Ishikawa (cell line): ENCODE measurements at regions not wholly inside any gene's neighbourhood (a gene's known extent, or its start where the extent isn't known, plus 50 kb on each side); places are given as distances from the start of the nearest gene placed in this dataset.

Experiments used
- CEBPB ChIP-seq: IDR thresholded peaks from 2 replicates; pipeline ENCODE4 v1.6.1; 2012
- EP300 ChIP-seq: IDR thresholded peaks from 2 replicates; pipeline ENCODE4 v1.6.1; 2012; ENCODE audit warnings: borderline replicate concordance
- FOXM1 ChIP-seq: IDR thresholded peaks from 2 replicates; pipeline ENCODE4 v1.6.1; 2012; ENCODE audit warnings: low read depth, borderline replicate concordance
- MAX ChIP-seq: IDR thresholded peaks from 2 replicates; pipeline ENCODE4 v1.6.1; 2012
- NFIC ChIP-seq: IDR thresholded peaks from 2 replicates; pipeline ENCODE4 v1.6.1; 2012
- RAD21 ChIP-seq: IDR thresholded peaks from 2 replicates; pipeline ENCODE4 v1.6.1; 2012; ENCODE audit warnings: low read depth
- TAF1 ChIP-seq: IDR thresholded peaks from 2 replicates; pipeline ENCODE4 v1.6.1; 2012; ENCODE audit warnings: low read depth, mild to moderate bottlenecking
- TCF12 ChIP-seq: IDR thresholded peaks from 2 replicates; pipeline ENCODE4 v1.6.1; 2012; ENCODE audit warnings: low read depth
- YY1 ChIP-seq: IDR thresholded peaks from 2 replicates; pipeline ENCODE4 v1.6.1; 2012; ENCODE audit warnings: low read depth
- ZBTB7A ChIP-seq: IDR thresholded peaks from 2 replicates; pipeline ENCODE4 v1.6.1; 2012; ENCODE audit warnings: low read depth
- TF ChIP-seq, protein P1 (sequence below): IDR thresholded peaks from 2 replicates; pipeline ENCODE4 v1.6.1; 2012; ENCODE audit warnings: low read depth, mild to moderate bottlenecking

DNA sequence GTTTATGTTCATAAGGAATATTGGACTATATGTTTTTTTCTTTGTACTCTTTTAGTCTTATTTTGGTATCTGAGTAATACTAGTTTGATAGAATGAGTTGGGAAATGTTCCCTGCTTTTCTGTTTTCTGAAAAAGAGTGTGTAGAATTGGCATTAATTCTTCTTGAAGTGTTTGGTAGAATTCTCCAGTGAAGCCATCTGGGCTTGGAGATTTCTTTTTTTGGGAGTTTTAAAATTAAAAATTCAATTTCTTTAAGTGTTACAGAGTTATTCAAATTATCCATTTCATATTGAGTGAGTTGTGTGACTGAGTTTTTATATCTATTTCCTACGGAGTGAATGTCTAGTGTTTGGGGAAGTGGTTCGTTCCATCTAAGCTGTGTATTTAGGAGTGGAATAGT is 80.6 kb upstream of the HS6ST1 start:
- TF ChIP-seq ZBTB7A (no peak), NFIC (no peak), CEBPB (no peak), FOXM1 (no peak), TAF1 (no peak), EP300 (no peak), RAD21 (no peak), YY1 (no peak), MAX (no peak), TCF12 (no peak)
- TF ChIP-seq, protein P1, sequence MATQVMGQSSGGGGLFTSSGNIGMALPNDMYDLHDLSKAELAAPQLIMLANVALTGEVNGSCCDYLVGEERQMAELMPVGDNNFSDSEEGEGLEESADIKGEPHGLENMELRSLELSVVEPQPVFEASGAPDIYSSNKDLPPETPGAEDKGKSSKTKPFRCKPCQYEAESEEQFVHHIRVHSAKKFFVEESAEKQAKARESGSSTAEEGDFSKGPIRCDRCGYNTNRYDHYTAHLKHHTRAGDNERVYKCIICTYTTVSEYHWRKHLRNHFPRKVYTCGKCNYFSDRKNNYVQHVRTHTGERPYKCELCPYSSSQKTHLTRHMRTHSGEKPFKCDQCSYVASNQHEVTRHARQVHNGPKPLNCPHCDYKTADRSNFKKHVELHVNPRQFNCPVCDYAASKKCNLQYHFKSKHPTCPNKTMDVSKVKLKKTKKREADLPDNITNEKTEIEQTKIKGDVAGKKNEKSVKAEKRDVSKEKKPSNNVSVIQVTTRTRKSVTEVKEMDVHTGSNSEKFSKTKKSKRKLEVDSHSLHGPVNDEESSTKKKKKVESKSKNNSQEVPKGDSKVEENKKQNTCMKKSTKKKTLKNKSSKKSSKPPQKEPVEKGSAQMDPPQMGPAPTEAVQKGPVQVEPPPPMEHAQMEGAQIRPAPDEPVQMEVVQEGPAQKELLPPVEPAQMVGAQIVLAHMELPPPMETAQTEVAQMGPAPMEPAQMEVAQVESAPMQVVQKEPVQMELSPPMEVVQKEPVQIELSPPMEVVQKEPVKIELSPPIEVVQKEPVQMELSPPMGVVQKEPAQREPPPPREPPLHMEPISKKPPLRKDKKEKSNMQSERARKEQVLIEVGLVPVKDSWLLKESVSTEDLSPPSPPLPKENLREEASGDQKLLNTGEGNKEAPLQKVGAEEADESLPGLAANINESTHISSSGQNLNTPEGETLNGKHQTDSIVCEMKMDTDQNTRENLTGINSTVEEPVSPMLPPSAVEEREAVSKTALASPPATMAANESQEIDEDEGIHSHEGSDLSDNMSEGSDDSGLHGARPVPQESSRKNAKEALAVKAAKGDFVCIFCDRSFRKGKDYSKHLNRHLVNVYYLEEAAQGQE = no peak
